Brain microvascular endothelial cell (primary cell): ENCODE measurements at regions not wholly inside any gene's neighbourhood (a gene's known extent, or its start where the extent isn't known, plus 50 kb on each side); places are given as distances from the start of the nearest gene placed in this dataset.

Experiments
- DNase-seq: peaks from one replicate; pipeline ENCODE4 v3.0.0-alpha.2; 2020
- H3K27ac ChIP-seq: fragments of 250-450 bp; sonication (Bioruptor Pico); 2 replicates; pipeline ENCODE4 v1.5.1; 2020; ENCODE audit warnings: mild to moderate bottlenecking, moderate library complexity
- H3K27me3 ChIP-seq: fragments of 250-450 bp; sonication (Bioruptor Pico); replicated peaks from 2 replicates; pipeline ENCODE4 v1.5.1; 2020; ENCODE audit warnings: mild to moderate bottlenecking
- H3K36me3 ChIP-seq: fragments of 250-450 bp; sonication (Bioruptor Pico); replicated peaks from 2 replicates; pipeline ENCODE4 v1.5.1; 2020; ENCODE audit warnings: mild to moderate bottlenecking
- H3K4me3 ChIP-seq: 2 replicates; pipeline ENCODE4 v1.5.1; 2011; ENCODE audit warnings: low read depth, mild to moderate bottlenecking, control low read depth, low read length, moderate library complexity
- CTCF ChIP-seq: IDR thresholded peaks from 2 replicates; pipeline ENCODE4 v1.5.1; 2011; ENCODE audit warnings: low read depth, mild to moderate bottlenecking, moderate library complexity, low read length, control low read depth, inconsistent platforms; ENCODE audit errors: missing control alignments
- in situ Hi-C: cut with HindIII; loops from 2 replicates; pipeline ENCODE4 v1.10.0; 2017; ENCODE audit warnings: low sequenced_read_pairs, low pct_ligation_motif_present

GRCh38 chr22:34116126-34116525 lies 195.8 kb upstream of the LARGE1 start:
- Histone ChIP-seq H3K27me3 (no peaks in the 10 kb centered on the region), H3K4me3 (no peak overlapping the region), H3K36me3 (no peaks in the 10 kb centered on the region), H3K27ac (no peak overlapping the region)
- in situ Hi-C loops = no loop called here
- no peak for TF ChIP-seq CTCF
- no peak for DNase-seq

GRCh38 chr22:34122042-34122441 lies 201.8 kb upstream of the LARGE1 start:
- TF ChIP-seq CTCF = no peak
- Histone ChIP-seq H3K36me3 (no peaks in the 10 kb centered on the region), H3K27me3 (no peaks in the 10 kb centered on the region), H3K4me3 (no peak overlapping the region), H3K27ac (no peak overlapping the region)
- in situ Hi-C loops = no loop called here
- no peak for DNase-seq

- TF ChIP-seq CTCF = no peak
- in situ Hi-C loops = no loop called here
- Histone ChIP-seq H3K27me3 (no peaks in the 10 kb centered on the region), H3K27ac (no peak overlapping the region), H3K4me3 (no peak overlapping the region), H3K36me3 (no peaks in the 10 kb centered on the region)
- no peak for DNase-seq
Measured at GRCh38 chr22:34129691-34130486, 209.6 kb upstream of the LARGE1 start.

GRCh38 chr22:34135749-34136148 lies 215.5 kb upstream of the LARGE1 start:
- Histone ChIP-seq H3K36me3 (no peaks in the 10 kb centered on the region), H3K27ac (no peak overlapping the region), H3K27me3 (no peaks in the 10 kb centered on the region), H3K4me3 (no peak overlapping the region)
- no peak for TF ChIP-seq CTCF
- DNase-seq = no peak
- in situ Hi-C loops = no loop called here

GRCh38 chr22:34150023-34150422 lies 229.7 kb upstream of the LARGE1 start:
- Histone ChIP-seq H3K4me3 (no peak overlapping the region), H3K27ac (no peak overlapping the region), H3K27me3 (no peaks in the 10 kb centered on the region), H3K36me3 (no peaks in the 10 kb centered on the region)
- in situ Hi-C loops = no loop called here
- no peak for DNase-seq
- no peak for TF ChIP-seq CTCF

- TF ChIP-seq CTCF = no peak
- in situ Hi-C loops = no loop called here
Measured at GRCh38 chr22:34159491-34159890, 239.2 kb upstream of the LARGE1 start.

More at GRCh38 chr22:34159491-34159890, 239.2 kb upstream of the LARGE1 start:
- H3K4me3 ChIP-seq = no peak overlapping the region
- no peaks in the 10 kb centered on the region for H3K36me3 ChIP-seq
- H3K27ac ChIP-seq = no peak overlapping the region
- DNase-seq = no peak
- H3K27me3 ChIP-seq = no peaks in the 10 kb centered on the region
